HL-60 (cell line): ENCODE measurements at regions not wholly inside any gene's neighbourhood (a gene's known extent, or its start where the extent isn't known, plus 50 kb on each side); places are given as distances from the start of the nearest gene placed in this dataset.

Experiments used
- DNase-seq, 2 experiments: peaks; one replicate each; pipeline ENCODE4 v3.0.0-alpha.2; 2010 to 2020; ENCODE audit warnings: low read depth in 1 of 2, low spot score in 1 of 2
- H3K27ac ChIP-seq: fragments of 250-450 bp; sonication (Bioruptor Pico); replicated peaks from 2 replicates; pipeline ENCODE4 v1.5.1; 2020; ENCODE audit warnings: mild to moderate bottlenecking, moderate library complexity
- H3K27me3 ChIP-seq: fragments of 250-450 bp; sonication (Bioruptor Pico); 2 replicates; pipeline ENCODE4 v1.5.1; 2021; ENCODE audit warnings: mild to moderate bottlenecking, moderate library complexity; ENCODE audit not compliant: insufficient read depth, poor library complexity, severe bottlenecking
- H3K4me3 ChIP-seq: replicated peaks from 2 replicates; pipeline ENCODE4 v1.5.1; 2011; ENCODE audit warnings: mild to moderate bottlenecking, control low read depth, low read length; ENCODE audit not compliant: insufficient read depth
- CTCF ChIP-seq: IDR thresholded peaks from one replicate; pipeline ENCODE4 v1.5.1; 2011; ENCODE audit warnings: low read length, control low read depth, inconsistent platforms; ENCODE audit not compliant: insufficient read depth
- GABPA ChIP-seq: IDR thresholded peaks from 2 replicates; pipeline ENCODE4 v1.6.1; 2012; ENCODE audit warnings: low read depth
- POLR2AphosphoS5 ChIP-seq: IDR thresholded peaks from 2 replicates; pipeline ENCODE4 v1.6.1; 2012; ENCODE audit warnings: low read depth
- REST ChIP-seq: IDR thresholded peaks from 2 replicates; pipeline ENCODE4 v1.6.1; 2012; ENCODE audit warnings: low read depth; ENCODE audit not compliant: insufficient replicate concordance
- SPI1 ChIP-seq: IDR thresholded peaks from 2 replicates; pipeline ENCODE4 v1.6.1; 2012; ENCODE audit warnings: low read depth, mild to moderate bottlenecking, borderline replicate concordance

GRCh38 chr10:90396721-90397120, 461.1 kb downstream of the HTR7 start:
- Histone ChIP-seq H3K4me3 (no peak overlapping the region), H3K27me3 (no peaks in the 10 kb centered on the region), H3K27ac (no peak overlapping the region)
- TF ChIP-seq GABPA (no peak), CTCF (no peak), REST (no peak), SPI1 (no peak), POLR2AphosphoS5 (no peak)
- no peak for DNase-seq

GRCh38 chr10:90398566-90398965, 459.3 kb downstream of the HTR7 start:
- H3K27ac ChIP-seq = no peak overlapping the region
- TF ChIP-seq GABPA (no peak), POLR2AphosphoS5 (no peak), SPI1 (no peak), REST (no peak), CTCF (no peak)
- H3K4me3 ChIP-seq = no peak overlapping the region
- no peaks in the 10 kb centered on the region for H3K27me3 ChIP-seq
- no peak for DNase-seq

DNA sequence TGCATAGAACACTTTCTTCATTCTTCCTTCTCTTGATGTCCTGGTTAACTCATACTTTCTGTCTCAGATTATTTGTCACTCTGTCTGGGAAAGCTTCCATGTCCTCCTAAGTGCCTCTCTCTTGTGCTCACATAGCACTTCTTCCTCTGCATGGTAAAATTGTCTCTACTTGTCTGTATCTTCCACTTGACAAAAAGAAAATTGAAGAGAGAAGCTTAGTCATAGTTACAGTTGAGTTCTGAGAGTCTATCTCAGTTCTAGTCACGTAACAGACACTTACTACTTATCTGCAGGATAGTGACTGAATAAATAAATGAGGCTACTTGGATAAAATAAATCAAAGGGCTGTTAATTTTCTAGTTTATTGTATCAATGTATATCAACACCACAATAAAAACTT, 458.1 kb downstream of the HTR7 start:
- no peak for DNase-seq
- H3K4me3 ChIP-seq = no peak overlapping the region
- no peaks in the 10 kb centered on the region for H3K27me3 ChIP-seq
- TF ChIP-seq GABPA = no peak
- no peak for TF ChIP-seq SPI1
- no peak for TF ChIP-seq CTCF
- no peak for TF ChIP-seq POLR2AphosphoS5
- TF ChIP-seq REST = no peak
- no peak overlapping the region for H3K27ac ChIP-seq
